GM19193 (cell line): ENCODE measurements at regions not wholly inside any gene's neighbourhood (a gene's known extent, or its start where the extent isn't known, plus 50 kb on each side); places are given as distances from the start of the nearest gene placed in this dataset.

ENCODE experiments used
- POLR2A ChIP-seq: IDR thresholded peaks from 4 replicates; pipeline ENCODE4 v1.6.1; 2011; ENCODE audit not compliant: insufficient read depth, insufficient read length; ENCODE audit errors: extremely low read depth

GRCh38 chr10:29946614-29946952 lies 112.8 kb downstream of the JCAD start:
- TF ChIP-seq POLR2A, result no peak

- TF ChIP-seq POLR2A, result no peak
Observed at GRCh38 chr10:29941476-29941875, 117.9 kb downstream of the JCAD start.

GRCh38 chr10:29932991-29933390 lies 126.4 kb downstream of the JCAD start:
- no peak for TF ChIP-seq POLR2A

GRCh38 chr10:29931833-29932232 lies 127.6 kb downstream of the JCAD start:
- TF ChIP-seq POLR2A, result no peak

GRCh38 chr10:29929006-29929405 lies 130.4 kb downstream of the JCAD start:
- TF ChIP-seq POLR2A, result no peak

GRCh38 chr10:29926693-29927048 lies 132.7 kb downstream of the JCAD start:
- no peak for TF ChIP-seq POLR2A

- no peak for TF ChIP-seq POLR2A
Observed at GRCh38 chr10:29925771-29926692, 133.4 kb downstream of the JCAD start.

- TF ChIP-seq POLR2A, result no peak
Observed at GRCh38 chr10:29924436-29924835, 134.9 kb downstream of the JCAD start.

GRCh38 chr10:29923416-29923965 lies 135.9 kb downstream of the JCAD start:
- TF ChIP-seq POLR2A, result no peak

- TF ChIP-seq POLR2A, result no peak
Observed at GRCh38 chr10:29922892-29923291, 136.5 kb downstream of the JCAD start.

- TF ChIP-seq POLR2A, result no peak
Observed at GRCh38 chr10:29922226-29922625, 137.2 kb downstream of the JCAD start.

GRCh38 chr10:29921071-29921446 lies 138.3 kb downstream of the JCAD start:
- no peak for TF ChIP-seq POLR2A

GRCh38 chr10:29920408-29921070 lies 138.8 kb downstream of the JCAD start:
- TF ChIP-seq POLR2A, result no peak

- TF ChIP-seq POLR2A, result no peak
Observed at GRCh38 chr10:29918623-29919400, 140.6 kb downstream of the JCAD start.

- no peak for TF ChIP-seq POLR2A
Observed at GRCh38 chr10:29917311-29917710, 142.1 kb downstream of the JCAD start.
